ENCODE measurements at regions not wholly inside any gene's neighbourhood (a gene's known extent, or its start where the extent isn't known, plus 50 kb on each side); places are given as distances from the start of the nearest gene placed in this dataset.
"Not testable (repeated sequence)": the region's sequence is repeated elsewhere in the genome, so short reads cannot be mapped to it uniquely, and the experiment has no call there.

DNA sequence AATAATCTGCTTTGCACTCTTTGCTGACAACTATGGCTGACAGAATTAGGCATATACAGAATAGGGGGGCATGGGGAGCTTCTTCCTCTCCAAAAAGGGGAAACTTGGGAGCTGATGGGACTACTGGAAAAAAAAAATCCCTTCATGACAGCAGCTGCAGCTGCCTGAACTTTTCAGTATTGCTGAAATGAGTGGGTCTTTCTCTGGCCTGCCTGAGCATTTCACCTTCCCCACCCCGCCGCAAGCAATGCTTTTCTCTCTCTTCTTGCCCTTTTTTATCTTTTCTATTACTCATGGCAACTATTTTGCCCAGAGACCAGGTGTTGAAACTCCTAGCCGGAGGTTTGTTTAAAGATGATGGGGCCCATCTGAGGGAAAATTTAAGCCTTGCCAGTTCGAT, 244.9 kb downstream of the SEMA3D start:
- no peak for DNase-seq

DNA sequence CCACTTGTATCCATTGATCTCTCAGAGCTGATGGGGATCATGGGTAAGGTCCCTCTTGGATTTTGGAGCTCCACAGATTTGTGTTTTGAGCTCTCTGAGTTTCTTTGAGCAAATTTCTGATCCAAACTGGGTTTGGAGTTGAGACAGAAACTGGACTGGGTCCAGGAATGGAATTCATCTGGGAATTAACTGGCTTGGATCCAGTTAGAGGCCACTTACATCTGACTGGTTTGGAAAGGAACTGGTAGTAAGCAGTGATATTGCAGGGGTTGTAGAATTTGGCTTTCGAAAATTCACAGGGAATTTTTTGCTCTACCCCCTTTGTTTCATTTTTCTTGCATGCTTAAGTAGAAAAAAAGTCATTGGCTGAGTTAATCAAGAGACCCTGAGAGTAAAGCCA, 245.6 kb downstream of the SEMA3D start:
- DNase-seq = no peak

DNA sequence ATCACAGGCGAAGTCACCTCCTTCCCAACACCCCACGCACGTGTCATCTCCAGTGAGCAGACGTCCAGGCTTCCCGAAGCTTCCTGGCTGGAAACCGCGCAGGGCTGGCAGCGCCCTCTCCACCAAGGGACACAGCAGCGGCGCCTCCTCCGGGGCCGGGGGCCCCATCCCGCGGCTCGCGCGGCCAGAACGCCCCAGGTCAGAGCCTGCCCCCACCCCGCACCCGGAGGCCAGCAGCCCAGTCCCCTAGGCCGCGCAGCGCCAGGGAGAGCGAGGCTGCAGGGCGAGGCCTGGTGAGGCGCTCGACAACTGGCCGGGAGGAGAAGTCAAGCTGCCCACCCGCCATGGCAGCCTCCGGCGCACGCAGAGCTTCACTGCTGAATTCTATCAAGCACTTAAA, 247.0 kb downstream of the SEMA3D start:
- no peak for DNase-seq

DNA sequence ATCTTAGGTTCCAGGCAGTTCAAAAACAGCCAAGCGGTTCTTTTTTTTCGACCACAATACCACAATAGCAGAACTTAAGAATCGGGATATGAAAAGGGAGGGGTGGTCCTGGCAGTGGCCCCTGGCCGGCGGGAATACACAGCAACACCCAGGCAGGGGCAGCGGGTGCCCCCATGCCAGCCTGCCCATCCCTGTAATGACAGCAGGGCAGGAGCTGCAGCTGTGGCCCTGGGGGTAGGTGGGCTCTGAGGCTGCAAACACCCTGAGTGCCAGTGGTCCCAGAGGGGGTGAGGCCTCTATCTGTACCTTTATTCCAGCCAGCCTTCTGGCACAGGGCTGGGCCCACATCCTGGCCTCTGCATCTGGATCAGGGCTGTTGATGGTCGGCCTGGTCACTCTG, 247.4 kb downstream of the SEMA3D start:
- DNase-seq = no peak

DNA sequence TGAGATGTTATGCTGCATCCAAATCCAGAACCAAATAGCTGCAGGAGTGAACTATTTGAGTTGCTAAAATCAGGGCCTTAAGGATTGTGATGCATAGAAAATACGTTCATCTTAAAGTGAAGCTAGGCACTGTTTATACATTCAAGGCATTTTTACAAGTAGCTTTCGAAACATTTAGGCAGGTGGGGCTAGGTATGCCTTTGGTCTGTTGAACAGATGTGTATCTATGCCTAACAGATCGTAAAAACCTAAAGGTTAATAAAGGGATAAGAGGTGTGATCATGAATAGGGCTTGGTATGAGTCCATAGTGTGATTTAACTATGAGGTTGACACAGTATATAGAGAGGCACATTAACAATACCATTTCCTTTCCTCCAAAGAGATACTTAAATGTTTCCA, 262.5 kb downstream of the SEMA3D start:
- no peak for DNase-seq

DNA sequence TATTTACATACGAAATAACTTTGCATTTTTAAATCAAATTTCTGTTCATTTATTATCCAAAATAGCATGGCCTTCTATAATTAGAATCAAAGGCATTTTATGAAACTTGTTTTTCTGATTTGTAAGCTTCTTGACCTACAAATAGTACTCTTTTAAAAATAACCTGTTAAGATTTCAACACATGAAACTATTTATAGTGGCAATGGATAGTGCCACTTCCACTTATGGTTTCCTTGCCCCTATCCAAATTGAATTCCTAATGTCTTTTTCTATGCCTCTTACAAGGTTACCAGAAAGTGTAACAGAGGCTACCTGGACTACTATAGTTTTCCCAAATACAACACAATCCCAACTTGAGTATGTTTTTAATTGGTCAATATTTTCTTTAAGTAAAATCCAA, 263.5 kb downstream of the SEMA3D start:
- no peak for DNase-seq

DNA sequence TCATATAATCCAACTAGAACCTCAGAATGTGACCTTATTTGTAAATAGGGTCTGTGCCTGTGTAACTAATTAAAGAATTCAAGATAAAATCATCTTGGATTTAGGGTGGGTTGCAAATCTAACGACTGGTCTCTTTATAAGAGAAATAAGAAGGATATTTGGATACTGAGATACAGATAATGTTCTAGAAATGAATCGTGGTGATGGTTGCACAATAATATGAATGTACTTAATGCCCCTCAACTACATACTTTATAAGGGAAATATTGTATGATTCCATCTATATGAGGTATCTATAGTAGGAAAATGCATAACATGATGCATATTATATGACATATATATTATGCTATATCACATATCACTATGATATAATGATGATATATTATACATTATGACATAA, 265.7 kb downstream of the SEMA3D start:
- DNase-seq = no peak

DNA sequence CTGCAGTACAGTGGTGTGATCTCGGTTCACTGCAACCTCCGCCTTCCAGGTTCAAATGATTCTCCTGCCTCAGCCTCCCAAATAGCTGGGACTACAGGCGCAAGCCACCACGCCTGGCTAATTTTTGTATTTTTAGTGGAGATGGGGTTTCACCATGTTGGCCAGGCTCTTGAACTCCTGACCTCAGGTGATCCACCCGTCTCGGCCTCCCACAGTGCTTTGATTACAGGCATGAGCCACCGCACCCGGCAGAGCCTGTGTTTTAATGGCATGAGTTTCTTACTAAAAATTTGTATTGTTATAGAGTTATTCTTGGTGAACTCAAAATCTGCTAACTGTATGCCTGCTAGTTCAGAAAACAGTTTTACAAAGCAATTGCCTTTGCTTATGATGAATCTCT, 269.9 kb downstream of the SEMA3D start:
- DNase-seq = not testable (repeated sequence)

DNA sequence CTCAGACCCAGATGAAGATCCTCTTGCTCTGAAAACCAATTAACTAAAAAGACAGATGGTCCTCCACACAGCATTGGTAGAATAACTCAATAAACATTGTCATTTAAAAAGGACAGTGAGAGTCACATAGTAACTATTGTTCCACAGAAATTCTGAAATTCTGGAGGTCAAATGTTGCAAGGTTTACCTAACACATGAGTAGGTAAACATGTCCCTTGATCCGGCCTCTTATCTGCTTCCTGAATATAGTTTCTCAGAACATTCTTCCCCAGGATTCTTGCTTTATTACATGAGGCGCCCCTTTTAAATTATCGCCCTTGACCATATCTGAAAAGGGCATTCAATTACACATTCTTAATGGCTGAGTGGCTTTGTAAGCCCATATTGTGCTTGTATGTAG, 270.7 kb downstream of the SEMA3D start:
- no peak for DNase-seq

DNA sequence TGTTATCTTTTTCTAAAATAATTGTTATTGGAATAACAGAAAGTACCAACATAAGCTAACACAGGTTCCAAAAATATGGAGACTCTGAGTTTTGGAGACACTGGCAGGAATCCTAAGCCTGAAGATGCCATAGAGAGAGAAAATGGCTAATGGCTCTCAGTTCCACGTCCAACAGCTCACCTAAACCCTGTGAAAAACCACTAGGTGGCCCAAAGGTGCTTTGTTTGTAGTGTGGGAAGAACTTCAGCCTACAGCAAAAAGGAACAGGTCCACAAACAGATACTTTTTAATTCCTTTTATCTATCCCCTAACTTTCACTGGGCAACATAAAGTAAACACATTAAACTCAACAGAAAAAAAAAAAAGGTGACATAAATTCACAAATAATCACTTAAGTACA, 272.3 kb downstream of the SEMA3D start:
- DNase-seq = no peak

DNA sequence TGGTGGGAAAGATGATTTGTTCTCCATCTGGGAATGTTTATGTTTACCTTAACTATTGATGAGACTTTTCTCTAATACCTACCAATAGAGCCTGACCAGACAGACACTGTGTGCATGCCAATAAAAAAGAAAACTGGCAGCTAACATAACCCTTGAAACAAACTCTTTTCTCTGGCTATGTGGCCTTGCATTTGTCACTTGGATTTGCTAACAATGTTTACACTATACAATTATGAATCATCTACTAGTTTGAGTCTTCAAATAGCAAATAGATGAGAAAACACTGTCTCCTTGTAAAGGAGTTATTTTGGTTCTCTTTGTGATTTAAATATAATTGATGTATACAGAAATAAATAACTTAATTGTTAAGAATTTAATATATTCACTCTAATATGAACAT, 273.1 kb downstream of the SEMA3D start:
- no peak for DNase-seq

DNA sequence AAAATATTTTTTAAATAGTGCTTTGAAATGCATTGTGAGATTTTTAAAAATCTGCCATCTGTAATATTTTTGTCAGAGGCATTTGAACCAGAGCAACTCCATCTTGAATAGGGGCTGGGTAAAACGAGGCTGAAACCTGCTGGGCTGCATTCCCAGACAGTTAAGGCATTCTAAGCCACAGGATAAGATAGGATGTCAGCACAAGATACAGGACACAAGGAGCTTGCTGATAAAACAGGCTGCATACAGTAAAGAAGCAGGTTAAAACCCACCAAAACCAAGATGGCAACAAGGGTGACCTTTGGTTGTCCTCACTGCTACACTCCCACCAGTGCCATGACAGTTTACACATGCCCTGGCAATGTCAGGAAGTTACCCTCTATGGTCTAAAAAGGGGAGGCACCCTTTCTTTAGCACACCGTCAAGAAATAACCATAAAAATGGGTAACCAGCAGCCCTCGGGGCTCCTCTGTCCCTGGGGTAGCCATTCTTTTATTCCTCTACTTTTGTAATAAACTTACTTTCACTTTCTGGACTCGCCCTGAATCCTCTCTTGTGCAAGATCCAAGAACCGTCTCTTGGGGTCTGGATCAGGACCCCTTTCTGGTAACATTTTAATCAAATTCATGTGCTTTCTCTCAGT, 273.7 kb downstream of the SEMA3D start:
- DNase-seq = no peak

DNA sequence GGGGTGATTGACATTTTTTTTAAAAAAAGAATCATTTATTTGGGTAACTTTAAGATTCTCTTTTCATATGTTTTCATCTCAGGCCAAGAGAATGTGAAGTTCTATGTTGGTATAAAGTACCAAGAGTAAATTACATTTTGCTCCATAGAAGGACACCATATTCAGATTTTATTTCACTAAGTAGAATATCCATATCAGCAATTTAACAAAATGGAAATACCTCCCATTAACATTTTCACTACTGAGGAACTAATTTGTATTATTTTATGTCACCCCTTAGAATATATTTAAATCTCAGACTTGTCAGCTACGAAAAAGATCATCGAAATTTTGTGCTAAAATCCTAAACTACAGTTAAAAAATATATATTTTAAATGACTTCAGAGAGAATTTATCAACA, 274.3 kb downstream of the SEMA3D start:
- no peak for DNase-seq

DNA sequence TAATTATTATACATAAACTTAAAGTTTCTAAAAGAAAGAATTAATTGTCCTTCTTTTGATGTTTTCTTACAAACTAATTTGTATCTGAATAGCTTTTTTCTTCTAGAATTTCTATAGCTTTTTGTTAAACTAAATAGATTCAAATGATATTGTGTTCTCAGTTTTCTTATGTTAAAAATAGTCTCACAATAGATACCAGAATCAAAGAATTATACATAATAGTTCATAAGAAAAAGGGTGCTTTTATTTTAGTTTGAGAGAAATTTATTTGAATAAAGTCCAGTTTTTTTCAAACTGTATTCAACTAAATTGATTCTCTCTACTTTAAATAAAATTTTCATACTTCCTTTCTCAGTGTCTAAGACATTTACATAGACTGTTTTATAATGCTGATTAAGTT, 274.8 kb downstream of the SEMA3D start:
- DNase-seq = no peak

DNA sequence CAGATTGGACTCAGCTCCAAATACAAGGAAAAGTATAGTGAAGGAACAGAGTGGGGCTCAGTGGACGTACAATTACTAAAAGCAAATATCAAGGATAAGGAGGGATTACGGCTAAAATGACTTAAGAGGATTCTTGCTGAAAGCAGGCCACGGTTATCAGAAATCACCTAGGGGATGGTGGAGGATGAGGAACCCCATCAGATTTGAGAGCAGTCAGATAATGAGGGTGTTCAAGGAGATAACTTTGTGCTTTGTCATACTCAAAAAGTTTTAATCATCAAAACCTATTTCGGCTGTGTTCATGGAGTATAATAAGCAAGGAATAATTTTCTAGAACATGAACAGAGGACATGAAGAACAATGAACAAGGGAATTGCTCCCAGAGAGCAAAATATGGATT, 275.8 kb downstream of the SEMA3D start:
- no peak for DNase-seq

DNA sequence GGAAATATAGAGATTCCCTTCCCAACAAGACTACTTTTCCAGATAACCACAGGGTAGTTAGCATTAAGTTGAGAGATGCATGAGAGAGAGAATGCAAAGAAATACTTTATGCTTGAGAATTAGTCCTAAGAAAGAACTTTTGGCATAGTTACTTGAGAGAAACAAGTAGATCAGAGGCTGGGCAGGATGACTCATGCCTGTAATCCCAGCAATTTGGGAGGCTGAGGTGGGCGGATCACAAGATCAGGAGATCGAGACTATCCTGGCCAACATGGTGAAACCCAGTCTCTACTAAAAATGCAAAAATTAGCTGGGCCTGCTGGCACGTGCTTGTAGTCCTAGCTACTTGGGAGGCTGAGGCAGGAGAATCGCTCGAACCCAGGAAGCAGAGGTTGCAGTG, 276.5 kb downstream of the SEMA3D start:
- not testable (repeated sequence) for DNase-seq

DNA sequence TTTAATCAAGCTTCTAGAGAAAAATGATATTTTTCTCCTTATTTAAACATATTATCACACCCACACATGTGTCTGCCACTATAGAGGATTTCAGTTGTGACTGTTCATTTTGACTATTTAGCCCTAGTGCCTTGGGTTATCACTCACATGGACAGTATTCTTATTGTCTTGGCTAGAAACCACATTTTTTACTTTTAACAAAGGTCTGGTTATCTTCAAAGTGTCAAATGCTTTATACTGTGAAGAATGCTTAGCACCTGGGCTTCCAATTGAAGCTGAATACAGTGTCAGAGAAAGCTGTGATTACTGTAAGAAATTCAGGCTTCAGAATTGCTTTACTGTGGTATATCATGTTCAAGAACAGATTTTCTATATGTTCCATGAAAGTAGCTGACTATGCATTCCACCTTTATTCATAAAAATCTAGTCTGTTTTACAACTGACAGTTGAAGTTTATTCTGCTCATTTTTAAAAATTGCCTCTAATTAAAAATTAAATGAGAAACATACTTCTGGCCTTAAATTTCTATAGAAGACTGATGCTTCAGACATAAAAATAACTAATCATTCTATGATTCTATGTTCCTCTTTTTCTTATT, 278.6 kb downstream of the SEMA3D start:
- DNase-seq = no peak

DNA sequence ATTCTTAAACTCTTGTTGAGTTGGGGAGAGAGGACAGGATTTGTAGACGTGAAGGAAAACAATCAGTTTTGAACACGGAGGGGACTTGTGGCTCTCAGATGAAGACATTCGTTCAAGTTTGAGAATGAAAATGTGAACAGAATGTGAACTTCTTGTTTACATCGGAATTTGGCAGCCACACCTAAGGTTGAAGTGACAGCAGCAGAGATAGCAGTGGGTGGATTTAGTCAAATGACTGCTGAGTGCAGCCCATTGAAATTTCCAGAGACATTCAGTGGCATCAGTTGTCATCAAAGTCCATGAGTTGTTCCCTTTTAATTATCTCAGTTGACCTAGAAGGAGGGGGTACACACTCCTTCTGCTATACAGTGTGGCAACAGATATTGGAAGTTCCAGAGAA, 280.0 kb downstream of the SEMA3D start:
- DNase-seq = no peak

DNA sequence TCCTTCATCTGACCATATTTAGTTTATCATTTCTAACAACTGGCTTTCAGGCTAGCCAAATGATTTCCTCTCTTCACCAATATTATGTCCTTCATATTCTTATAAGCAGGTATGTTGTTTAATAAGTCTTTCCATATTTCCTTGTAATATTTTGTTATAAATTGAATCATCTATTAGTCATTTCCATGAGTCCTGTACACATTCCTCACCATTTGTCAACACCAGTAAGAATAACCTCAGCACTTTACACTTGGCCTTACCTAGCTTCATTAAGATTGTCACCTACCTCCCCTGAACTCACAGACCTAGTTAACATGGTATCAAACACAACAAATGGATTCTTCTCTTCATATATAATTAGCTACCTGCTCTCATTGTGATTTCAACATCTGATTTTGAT, 282.3 kb downstream of the SEMA3D start:
- no peak for DNase-seq

DNA sequence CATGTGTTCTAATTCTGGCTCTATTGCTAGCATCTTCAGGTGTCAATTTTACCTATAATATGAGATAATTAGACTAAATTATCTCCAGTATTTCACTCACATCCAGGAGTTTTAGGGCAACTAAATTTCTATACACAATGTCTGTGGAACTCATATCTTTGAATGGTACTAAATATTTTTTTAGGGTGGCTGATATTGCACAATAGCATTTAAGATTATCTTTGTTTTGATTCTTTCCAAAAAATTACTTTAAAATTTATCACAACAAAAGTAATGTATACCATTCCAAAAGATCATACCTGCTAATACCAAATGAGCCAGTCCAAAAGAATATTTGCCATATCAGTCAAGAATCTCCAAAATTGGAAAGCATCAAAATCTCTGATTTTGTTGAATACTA, 285.5 kb downstream of the SEMA3D start:
- no peak for DNase-seq

DNA sequence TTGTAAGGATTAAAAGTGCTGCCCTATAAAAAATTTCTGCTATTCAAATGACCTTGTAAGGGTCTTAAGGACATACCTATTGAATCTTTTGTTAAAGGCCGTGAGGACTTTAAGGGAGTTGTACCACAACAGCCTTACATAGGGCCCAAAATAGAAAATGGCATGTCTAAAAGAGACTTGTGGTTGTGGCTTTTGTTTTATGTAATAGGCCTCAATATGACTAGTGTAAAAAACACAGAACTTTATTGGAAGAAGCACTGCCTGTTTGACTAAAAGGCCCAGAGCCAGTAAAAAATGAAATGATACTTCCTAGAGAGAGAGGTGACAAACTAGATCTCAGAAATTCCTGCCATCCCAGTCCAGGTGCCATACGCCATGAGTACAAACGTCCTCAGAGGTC, 286.6 kb downstream of the SEMA3D start:
- no peak for DNase-seq

DNA sequence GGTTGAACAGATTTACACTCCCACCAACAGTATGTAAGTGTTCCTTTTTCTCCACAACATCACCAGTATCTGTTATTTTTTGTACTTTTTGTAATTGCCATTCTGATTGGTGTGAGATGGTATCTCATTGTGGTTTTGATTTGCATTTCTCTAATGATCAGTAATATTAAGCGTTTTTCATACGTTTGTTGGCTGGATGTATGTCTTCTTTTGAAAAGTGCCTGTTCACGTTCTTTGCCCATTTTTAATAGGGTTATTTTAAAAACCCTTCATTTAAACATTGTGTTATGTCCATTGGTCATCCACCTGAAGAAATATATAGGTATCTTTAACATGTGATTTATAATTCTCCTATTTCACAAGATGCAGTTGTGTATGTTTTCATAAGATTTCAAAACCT, 291.3 kb downstream of the SEMA3D start:
- no peak for DNase-seq

DNA sequence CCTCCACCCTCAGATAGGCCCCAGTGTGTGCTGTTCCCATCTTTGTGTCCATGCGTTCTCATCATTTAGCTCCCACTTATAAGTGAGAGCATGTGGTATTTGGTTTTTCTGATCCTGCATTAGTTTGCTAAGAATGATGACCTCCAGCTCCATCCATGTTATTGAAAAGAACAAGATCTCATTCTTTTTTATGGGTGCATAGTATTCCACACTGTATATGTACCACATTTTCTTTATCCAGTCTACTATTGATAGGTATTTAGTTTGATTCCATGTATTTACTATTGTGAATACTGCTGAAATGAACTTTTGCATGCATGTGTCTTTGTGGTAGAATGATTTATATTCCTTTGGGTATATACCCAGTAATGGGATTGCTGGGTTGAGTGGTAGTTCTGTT, 303.3 kb downstream of the SEMA3D start:
- not testable (repeated sequence) for DNase-seq

DNA sequence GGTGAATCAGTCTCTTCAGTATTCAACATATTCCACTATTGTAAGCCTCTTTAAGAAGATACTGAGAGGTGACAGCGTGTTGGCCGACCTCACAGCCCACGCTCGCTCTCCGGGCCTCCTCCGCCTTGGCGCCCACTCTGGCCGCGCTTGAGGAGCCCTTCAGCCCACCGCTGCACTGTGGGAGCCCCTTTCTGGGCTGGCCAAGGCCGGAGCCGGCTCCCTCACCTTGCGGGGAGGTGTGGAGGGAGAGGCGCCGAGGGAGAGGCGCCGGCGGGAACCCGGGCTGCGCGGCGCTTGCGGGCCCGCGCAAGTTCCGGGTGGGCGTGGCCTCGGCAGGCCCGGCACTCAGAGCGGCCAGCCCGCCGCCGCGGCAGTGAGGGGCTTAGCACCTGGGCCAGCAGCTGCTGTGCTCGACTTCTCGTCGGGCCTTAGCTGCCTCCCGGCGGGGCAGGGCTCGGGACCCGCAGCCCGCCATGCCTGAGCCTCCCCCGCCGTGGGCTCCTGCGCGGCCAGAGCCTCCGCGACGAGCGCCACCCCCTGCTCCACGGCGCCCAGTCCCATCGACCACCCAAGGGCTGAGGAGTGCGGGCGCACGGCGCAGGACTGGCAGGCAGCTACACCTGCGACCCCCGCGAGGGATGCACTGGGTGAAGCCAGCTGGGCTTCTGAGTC, 306.4 kb downstream of the SEMA3D start:
- not testable (repeated sequence) for DNase-seq
